CD4-positive, alpha-beta T cell (primary cell): ENCODE measurements at regions not wholly inside any gene's neighbourhood (a gene's known extent, or its start where the extent isn't known, plus 50 kb on each side); places are given as distances from the start of the nearest gene placed in this dataset.

Experiments
- ATAC-seq: fragments of 200-7000 bp; cut with Tn5 transposase; one replicate; pipeline ENCODE4 v1.10.0; 2022; ENCODE audit warnings: mild to moderate bottlenecking; ENCODE audit not compliant: poor library complexity
- CTCF ChIA-PET: fragments of 350-600 bp; sonication (Branson Sonifier 250); formaldehyde crosslinking; loops from one replicate; lab custom pipeline; 2021; ENCODE audit warnings: antibody characterized with exemption, inconsistent platforms; lab: Charles Lee
- POLR2A ChIA-PET: fragments of 350-600 bp; sonication (Branson Sonifier 250); formaldehyde crosslinking; loops from one replicate; lab custom pipeline; 2021; ENCODE audit warnings: antibody characterized with exemption, inconsistent platforms; lab: Charles Lee
- DNase-seq, 14 experiments: peaks; one replicate each; pipeline ENCODE4 v3.0.0-alpha.2; 2013 to 2020; ENCODE audit warnings: mixed read lengths in 2 of 14
- H3K27ac ChIP-seq, 2 donors: one replicate each; pipeline versions ENCODE4 v1.5.1 to v1.7.0; 2013; ENCODE audit warnings: low read length in 2 of 2, low read depth in 1 of 2, mild to moderate bottlenecking in 1 of 2
- H3K27me3 ChIP-seq, 2 experiments: 1 replicate in 1 of 2; 2 replicates in 1 of 2; pipeline versions ENCODE4 v1.6.1 to v1.7.0; 2013; ENCODE audit warnings: low read length in 2 of 2, control low read depth in 1 of 2, mild to moderate bottlenecking in 1 of 2, moderate library complexity in 1 of 2; ENCODE audit not compliant: insufficient read depth in 2 of 2, control insufficient read depth in 1 of 2
- H3K36me3 ChIP-seq: one replicate; pipeline ENCODE4 v1.6.1; 2013; ENCODE audit warnings: low read length, control low read depth; ENCODE audit not compliant: insufficient read depth
- H3K4me1 ChIP-seq: one replicate; pipeline ENCODE4 v1.6.1; 2013; ENCODE audit warnings: low read length, control low read depth; ENCODE audit not compliant: insufficient read depth
- H3K4me3 ChIP-seq: one replicate; pipeline ENCODE4 v1.5.1; 2013; ENCODE audit warnings: mild to moderate bottlenecking, low read length, moderate library complexity
- H3K9me3 ChIP-seq, 2 experiments: 1 replicate in 1 of 2; 2 replicates in 1 of 2; pipeline versions ENCODE4 v1.6.1 to v1.7.0; 2013; ENCODE audit warnings: low read length in 2 of 2, mild to moderate bottlenecking in 2 of 2, control low read depth in 1 of 2, moderate library complexity in 1 of 2; ENCODE audit not compliant: control insufficient read depth in 1 of 2, insufficient read depth in 1 of 2
- H3K27ac Mint-ChIP-seq: one replicate; pipeline ENCODE4 v1.8.0; 2020; ENCODE audit warnings: mixed read lengths
- H3K27me3 Mint-ChIP-seq: one replicate; pipeline ENCODE4 v1.8.0; 2021; ENCODE audit warnings: mixed read lengths
- H3K36me3 Mint-ChIP-seq: one replicate; pipeline ENCODE4 v1.8.0; 2021; ENCODE audit warnings: low read depth, mixed read lengths
- H3K4me1 Mint-ChIP-seq: one replicate; pipeline ENCODE4 v1.8.0; 2021; ENCODE audit warnings: low read depth, mixed read lengths
- H3K4me3 Mint-ChIP-seq: one replicate; pipeline ENCODE4 v1.8.0; 2020; ENCODE audit warnings: mild to moderate bottlenecking, mixed read lengths
- H3K9me3 Mint-ChIP-seq: one replicate; pipeline ENCODE4 v1.8.0; 2020; ENCODE audit warnings: mixed read lengths
- intact Hi-C, 2 experiments: fragments of 100-400 bp; cut with DNase I in 1 of 2; cut with micrococcal nuclease in 1 of 2; formaldehyde crosslinking; loops; one replicate each; pipeline versions ENCODE4 v1.15.1 to v1.9.0; 2023 to 2025; cut with DNase I, micrococcal nuclease
- TF ChIP-seq, protein P1 (sequence below): fragments of 200-600 bp; IDR thresholded peaks from one replicate; pipeline ENCODE4 v1.8.0; 2022; ENCODE audit warnings: antibody characterized with exemption, mild to moderate bottlenecking

DNA sequence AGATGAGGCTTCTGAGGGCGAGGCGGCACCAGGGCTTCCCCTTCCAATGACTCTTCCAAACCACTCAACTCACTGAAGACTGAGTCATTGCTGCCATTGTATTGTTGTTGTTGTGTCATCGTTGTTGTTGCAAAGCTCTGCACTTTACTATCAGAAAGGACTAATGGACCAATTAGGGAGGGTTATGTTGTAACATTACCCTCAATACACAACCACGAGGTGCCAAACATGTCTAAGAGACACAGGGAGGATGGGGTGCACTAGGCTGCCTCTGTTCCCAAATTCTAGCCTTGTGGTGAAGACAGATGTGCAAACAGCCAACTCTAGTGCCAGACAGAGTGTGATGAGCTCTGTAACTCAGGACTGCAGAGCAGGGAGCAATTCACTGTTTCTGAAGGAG is 1075.2 kb downstream of the UQCRFS1 start:
- no peak overlapping the region for H3K27ac Mint-ChIP-seq
- TF ChIP-seq, protein P1, sequence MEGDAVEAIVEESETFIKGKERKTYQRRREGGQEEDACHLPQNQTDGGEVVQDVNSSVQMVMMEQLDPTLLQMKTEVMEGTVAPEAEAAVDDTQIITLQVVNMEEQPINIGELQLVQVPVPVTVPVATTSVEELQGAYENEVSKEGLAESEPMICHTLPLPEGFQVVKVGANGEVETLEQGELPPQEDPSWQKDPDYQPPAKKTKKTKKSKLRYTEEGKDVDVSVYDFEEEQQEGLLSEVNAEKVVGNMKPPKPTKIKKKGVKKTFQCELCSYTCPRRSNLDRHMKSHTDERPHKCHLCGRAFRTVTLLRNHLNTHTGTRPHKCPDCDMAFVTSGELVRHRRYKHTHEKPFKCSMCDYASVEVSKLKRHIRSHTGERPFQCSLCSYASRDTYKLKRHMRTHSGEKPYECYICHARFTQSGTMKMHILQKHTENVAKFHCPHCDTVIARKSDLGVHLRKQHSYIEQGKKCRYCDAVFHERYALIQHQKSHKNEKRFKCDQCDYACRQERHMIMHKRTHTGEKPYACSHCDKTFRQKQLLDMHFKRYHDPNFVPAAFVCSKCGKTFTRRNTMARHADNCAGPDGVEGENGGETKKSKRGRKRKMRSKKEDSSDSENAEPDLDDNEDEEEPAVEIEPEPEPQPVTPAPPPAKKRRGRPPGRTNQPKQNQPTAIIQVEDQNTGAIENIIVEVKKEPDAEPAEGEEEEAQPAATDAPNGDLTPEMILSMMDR = no peak
- no peaks in the 10 kb centered on the region for H3K4me1 Mint-ChIP-seq
- POLR2A ChIA-PET = no interaction called here
- H3K36me3 Mint-ChIP-seq = no peaks in the 10 kb centered on the region
- CTCF ChIA-PET = no interaction called here
- Histone ChIP-seq H3K27me3 (no peaks in the 10 kb centered on the region), H3K27ac (no peak overlapping the region), H3K4me3 (no peak overlapping the region), H3K4me1 (no peaks in the 10 kb centered on the region), H3K9me3 (peaks cover 0 to 9% of the 10 kb centered on the region in 2 experiments), H3K36me3 (no peaks in the 10 kb centered on the region)
- peaks cover 4% of the 10 kb centered on the region for H3K9me3 Mint-ChIP-seq
- no peak overlapping the region for H3K4me3 Mint-ChIP-seq
- intact Hi-C loops = no loop called here
- H3K27me3 Mint-ChIP-seq = no peaks in the 10 kb centered on the region
- DNase-seq (no peak), ATAC-seq (no peak)

DNA sequence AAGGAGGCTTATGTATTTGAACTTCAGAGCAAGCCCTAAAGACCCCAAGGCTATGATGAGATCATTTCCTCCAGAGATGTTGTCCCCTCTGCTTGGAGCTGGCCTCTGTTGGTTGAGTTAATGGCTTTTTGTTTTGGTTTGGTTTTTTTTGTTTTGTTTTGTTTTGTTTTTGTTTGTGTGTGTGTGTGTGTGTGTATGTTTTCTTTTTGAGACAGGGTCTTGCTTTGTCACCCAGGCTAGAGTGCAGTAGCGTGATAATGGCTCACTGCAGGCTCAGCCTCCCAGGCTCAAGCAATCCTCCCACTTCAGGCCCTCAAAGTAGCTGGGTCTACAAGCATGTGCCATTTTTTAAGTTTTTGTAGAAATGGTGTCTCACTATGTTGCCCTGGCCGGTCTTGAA is 1076.2 kb downstream of the UQCRFS1 start:
- H3K27me3 ChIP-seq = no peaks in the 10 kb centered on the region
- ChIA-PET POLR2A (no interaction called here), CTCF (no interaction called here)
- Mint-ChIP-seq H3K9me3 (peaks cover 4% of the 10 kb centered on the region), H3K4me1 (no peaks in the 10 kb centered on the region), H3K4me3 (no peak overlapping the region), H3K27ac (no peak overlapping the region), H3K27me3 (no peaks in the 10 kb centered on the region), H3K36me3 (no peaks in the 10 kb centered on the region)
- no peak overlapping the region for H3K4me3 ChIP-seq
- DNase-seq = no peak
- H3K4me1 ChIP-seq = no peaks in the 10 kb centered on the region
- TF ChIP-seq, protein P1 = no peak
- no peak for ATAC-seq
- H3K9me3 ChIP-seq = peaks cover 0 to 9% of the 10 kb centered on the region in 2 experiments
- intact Hi-C loops = no loop called here
- no peaks in the 10 kb centered on the region for H3K36me3 ChIP-seq
- H3K27ac ChIP-seq = no peak overlapping the region

DNA sequence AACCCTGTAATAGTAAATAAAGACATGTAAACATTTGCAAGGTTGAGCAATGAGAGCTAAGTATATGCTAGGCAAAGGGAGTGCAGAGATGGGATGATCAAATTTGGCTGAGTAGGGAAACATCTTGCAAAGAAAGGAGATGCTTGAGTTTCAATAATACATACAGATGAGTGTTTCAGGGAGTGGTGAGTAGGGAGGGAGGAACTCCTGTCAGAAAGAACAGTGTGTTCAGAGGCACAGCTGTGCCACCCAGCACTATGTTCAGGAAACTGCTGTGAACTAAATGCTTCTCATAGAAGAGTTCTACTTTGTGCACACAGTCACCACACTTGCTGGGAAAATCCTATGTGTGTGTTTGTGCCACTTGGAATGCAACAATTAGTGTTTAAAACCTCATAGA is 1077.1 kb downstream of the UQCRFS1 start:
- H3K4me1 Mint-ChIP-seq = no peaks in the 10 kb centered on the region
- no peak overlapping the region for H3K4me3 ChIP-seq
- H3K9me3 Mint-ChIP-seq = peaks cover 4% of the 10 kb centered on the region
- no peak overlapping the region for H3K27ac ChIP-seq
- intact Hi-C loops = no loop called here
- no peaks in the 10 kb centered on the region for H3K36me3 ChIP-seq
- CTCF ChIA-PET = no interaction called here
- no peaks in the 10 kb centered on the region for H3K36me3 Mint-ChIP-seq
- TF ChIP-seq, protein P1 = no peak
- no peak for DNase-seq
- no peaks in the 10 kb centered on the region for H3K27me3 Mint-ChIP-seq
- no peak overlapping the region for H3K27ac Mint-ChIP-seq
- no peak for ATAC-seq
- H3K9me3 ChIP-seq = peaks cover 0 to 9% of the 10 kb centered on the region in 2 experiments
- POLR2A ChIA-PET = no interaction called here
- no peaks in the 10 kb centered on the region for H3K4me1 ChIP-seq
- H3K27me3 ChIP-seq = no peaks in the 10 kb centered on the region
- no peak overlapping the region for H3K4me3 Mint-ChIP-seq
